ENCODE measurements at regions not wholly inside any gene's neighbourhood (a gene's known extent, or its start where the extent isn't known, plus 50 kb on each side); places are given as distances from the start of the nearest gene placed in this dataset.
"Not testable (repeated sequence)": the region's sequence is repeated elsewhere in the genome, so short reads cannot be mapped to it uniquely, and the experiment has no call there.

GRCh38 chr3:99319450-99319849 is 318.9 kb upstream of the COL8A1 start:
- DNase-seq (ENCODE audit: low read depth in 2 of 2): no peak

DNA sequence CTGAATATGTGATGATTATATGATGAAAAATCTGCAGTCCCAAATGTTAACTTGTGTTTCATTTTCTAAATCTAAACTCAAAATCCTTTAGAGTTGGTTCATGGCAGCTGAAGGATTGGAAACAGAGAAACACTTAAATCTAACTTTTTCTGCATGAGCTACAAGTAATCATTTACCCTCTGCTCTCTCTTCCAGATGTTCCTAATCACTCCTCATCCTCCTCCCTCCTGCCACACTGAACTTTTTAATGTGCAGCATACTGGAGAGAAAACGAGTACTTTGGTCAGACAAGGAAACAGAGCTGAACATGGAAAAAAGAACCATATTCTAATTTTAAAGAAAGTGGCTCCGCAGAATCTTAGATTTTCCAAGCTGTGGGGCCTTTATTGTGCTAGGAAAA is 321.2 kb upstream of the COL8A1 start:
- no peak for DNase-seq (ENCODE audit: low read depth in 2 of 2)

GRCh38 chr3:99315896-99316295 is 322.5 kb upstream of the COL8A1 start:
- DNase-seq (ENCODE audit: low read depth in 2 of 2): no peak

DNA sequence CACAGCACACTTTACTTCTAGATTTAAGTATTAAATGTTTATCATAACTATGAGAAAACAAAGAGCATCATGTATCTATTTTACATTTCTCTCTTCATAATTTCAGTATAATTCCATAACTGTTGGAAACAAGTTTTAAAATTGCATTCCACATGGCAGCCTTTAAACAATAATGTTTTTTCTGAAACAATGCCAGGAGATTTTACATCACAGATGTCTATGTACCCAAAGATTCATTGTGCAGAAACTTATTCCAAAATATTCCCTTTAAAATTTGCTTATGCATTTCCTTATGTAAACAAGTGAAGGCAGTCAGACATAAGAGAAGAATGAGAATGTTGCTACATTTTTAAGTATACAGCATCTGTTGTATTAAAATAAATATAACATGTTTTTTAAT is 324.9 kb upstream of the COL8A1 start:
- DNase-seq (ENCODE audit: low read depth in 2 of 2): no peak

DNA sequence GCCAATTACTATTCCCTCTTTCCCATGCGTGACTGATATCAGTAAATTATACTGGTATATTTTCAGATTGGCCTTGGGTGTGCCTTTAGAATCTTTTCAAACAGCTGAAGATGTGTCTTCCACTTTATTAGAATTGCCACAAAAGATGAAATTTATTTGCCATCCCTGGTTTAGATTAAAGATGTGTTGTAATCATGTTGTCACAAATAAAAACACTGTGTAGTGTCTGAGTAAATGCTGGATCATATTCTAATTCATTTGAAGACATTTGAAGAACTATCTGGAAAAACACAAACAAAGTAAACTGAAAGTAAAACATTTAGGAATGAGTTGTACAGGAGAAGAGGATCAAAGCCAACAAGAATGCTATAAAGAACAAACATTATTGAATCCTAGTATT is 339.7 kb upstream of the COL8A1 start:
- DNase-seq (ENCODE audit: low read depth in 2 of 2): no peak

GRCh38 chr3:99295836-99296235 is 342.6 kb upstream of the COL8A1 start:
- DNase-seq (ENCODE audit: low read depth in 2 of 2): no peak

- not testable (repeated sequence) for DNase-seq (ENCODE audit: low read depth in 2 of 2)
Measured at GRCh38 chr3:99294092-99294491, 344.3 kb upstream of the COL8A1 start.

GRCh38 chr3:99287876-99288275 is 350.5 kb upstream of the COL8A1 start:
- no peak for DNase-seq (ENCODE audit: low read depth in 2 of 2)

GRCh38 chr3:99286266-99286845 is 352.0 kb upstream of the COL8A1 start:
- no peak for DNase-seq (ENCODE audit: low read depth in 2 of 2)

DNA sequence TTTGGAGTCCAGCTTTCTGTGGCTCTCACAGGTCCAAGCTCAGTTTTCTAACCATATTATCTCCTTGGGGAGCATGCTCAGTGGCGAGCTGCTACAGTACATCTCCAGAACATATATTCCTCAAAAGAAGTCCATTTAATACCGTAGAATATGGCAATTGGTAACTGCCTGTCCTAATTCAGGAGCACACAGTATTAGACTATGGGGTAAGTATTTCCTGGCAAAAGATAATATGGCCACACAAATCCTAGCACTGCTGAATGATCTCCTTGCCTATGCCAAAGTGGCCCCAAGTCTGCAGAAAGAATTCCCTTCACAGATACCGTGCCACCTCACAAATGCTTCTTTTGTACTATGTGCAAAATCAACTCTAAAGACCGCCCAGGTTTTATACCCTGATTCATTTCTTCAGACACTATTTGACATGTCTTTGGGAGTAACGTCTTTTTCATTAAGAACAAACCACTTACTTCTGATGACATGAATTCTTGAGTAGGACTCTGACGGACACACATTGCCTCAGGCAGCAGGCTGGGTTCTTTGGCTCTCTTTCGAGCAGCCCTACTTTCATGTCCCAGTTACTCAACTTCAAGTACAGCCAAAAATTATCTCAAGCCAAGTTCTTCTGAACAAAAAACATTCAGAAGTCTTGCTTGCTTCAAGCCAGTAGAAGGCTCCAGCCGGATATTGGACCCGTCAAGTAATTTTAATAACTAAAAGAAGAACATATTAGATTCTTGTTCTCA is 368.3 kb upstream of the DCBLD2 start:
- no peak for DNase-seq (ENCODE audit: low read depth in 2 of 2)

DNA sequence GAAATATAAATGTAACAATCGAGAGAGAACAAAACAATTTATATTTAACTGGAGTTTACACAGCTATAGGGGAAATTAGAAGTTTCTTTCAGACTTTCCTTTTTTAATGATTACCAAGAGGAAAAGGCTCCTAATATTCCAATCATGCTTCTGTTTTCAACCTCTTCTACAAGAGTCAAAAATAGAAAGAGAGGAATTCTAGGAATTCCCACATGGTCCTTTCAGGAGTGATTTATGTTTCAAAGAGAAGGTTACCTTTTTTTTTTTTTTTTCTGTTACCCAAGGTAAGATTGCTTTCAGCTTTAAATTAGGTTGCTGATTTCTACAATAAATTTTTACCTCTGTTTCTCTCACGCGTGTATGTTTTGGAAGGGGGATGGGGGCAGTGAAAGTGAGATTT is 355.3 kb upstream of the DCBLD2 start:
- no peak for DNase-seq (ENCODE audit: low read depth in 2 of 2)

GRCh38 chr3:99253963-99254355 is 352.5 kb upstream of the DCBLD2 start:
- no peak for DNase-seq (ENCODE audit: low read depth in 2 of 2)

GRCh38 chr3:99250821-99251355 is 349.4 kb upstream of the DCBLD2 start:
- DNase-seq (ENCODE audit: low read depth in 2 of 2): no peak

- no peak for DNase-seq (ENCODE audit: low read depth in 2 of 2)
Measured at GRCh38 chr3:99250272-99250671, 348.8 kb upstream of the DCBLD2 start.

GRCh38 chr3:99249627-99250026 is 348.1 kb upstream of the DCBLD2 start:
- no peak for DNase-seq (ENCODE audit: low read depth in 2 of 2)

GRCh38 chr3:99248913-99249312 is 347.4 kb upstream of the DCBLD2 start:
- no peak for DNase-seq (ENCODE audit: low read depth in 2 of 2)

DNA sequence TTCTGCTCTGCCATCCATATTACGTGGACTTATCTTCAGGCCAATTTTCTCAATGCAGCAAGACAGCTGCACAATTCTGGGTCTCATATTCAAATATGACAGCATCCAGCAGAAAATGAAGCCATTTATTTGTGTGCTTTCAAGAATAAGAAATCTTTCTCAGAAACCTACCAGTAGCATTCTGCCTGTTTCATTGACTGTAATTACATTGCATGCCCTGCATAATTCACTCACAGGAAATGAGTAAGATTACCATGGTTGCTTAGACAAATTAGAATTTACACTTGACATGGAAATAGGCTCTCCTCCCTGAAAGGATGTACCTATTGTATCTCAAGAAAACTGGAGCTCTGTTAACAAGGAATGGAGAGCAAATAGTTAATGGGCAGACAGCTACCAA is 346.6 kb upstream of the DCBLD2 start:
- DNase-seq (ENCODE audit: low read depth in 2 of 2): no peak

DNA sequence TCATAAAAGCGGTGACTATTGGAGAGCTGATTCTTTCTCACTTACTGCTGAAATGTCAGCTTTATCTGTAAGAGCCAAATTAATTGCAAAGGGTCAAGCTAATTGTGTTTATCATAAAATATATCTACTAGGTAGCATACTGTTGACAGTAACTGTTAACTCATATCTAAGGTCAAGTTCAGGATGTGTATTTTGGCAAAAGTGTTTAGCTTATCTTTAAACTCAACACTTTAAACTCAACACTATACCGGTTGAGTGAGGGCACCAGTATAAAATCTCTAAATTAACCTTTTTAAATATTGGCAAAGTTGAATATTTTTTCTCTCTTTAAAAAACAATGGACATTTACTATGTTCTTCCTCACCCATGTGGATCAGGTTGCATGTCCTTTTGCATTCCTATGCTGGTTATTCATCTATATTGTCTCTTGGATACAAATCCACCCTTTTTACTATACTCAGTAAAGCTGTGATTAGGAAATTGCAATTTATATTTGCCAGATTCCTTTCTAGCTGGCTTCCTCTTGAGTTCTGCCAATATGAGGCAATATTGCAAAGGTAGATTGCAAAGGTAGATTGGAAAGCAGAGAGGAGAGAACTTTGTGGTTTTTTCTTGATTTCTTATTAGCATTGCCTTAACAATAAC is 344.6 kb upstream of the DCBLD2 start:
- no peak for DNase-seq (ENCODE audit: low read depth in 2 of 2)

- DNase-seq (ENCODE audit: low read depth in 2 of 2): no peak
Measured at GRCh38 chr3:99242271-99242670, 340.8 kb upstream of the DCBLD2 start.

- no peak for DNase-seq (ENCODE audit: low read depth in 2 of 2)
Measured at GRCh38 chr3:99240700-99241099, 339.2 kb upstream of the DCBLD2 start.

GRCh38 chr3:99236576-99236975 is 335.1 kb upstream of the DCBLD2 start:
- no peak for DNase-seq (ENCODE audit: low read depth in 2 of 2)

DNA sequence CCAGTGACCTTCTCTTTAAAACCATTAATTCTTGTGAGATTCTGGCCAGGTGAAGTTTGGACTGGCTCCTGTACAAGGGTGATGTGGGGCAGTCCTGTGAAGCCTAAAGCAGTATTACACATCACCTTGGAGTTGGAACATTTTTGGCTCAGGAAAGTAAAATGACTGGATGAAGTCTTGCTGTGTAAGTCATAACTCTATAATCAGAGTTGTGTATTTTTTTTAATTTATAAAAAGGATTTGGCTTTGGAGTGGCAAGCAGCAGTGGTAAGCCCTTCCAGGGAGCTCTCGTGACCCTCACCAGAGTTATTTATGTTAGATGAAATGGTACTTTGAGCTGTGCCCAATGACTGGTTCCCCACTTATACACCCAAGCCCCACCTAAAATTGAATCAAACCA is 331.2 kb upstream of the DCBLD2 start:
- DNase-seq (ENCODE audit: low read depth in 2 of 2): no peak

- DNase-seq (ENCODE audit: low read depth in 2 of 2): no peak
Measured at GRCh38 chr3:99218468-99218867, 317.0 kb upstream of the DCBLD2 start.

Measured in stimulated activated CD8-positive, alpha-beta memory T cell treated with anti-CD3 and anti-CD28 coated beads, Interleukin-15, amount 100 ng/mL, for 48 hours (primary cell).